Stimulated activated CD4-positive, alpha-beta T cell treated with anti-CD3 and anti-CD28 coated beads, TNF-alpha, amount 100 ng/mL, for 48 hours (primary cell): ENCODE measurements at regions not wholly inside any gene's neighbourhood (a gene's known extent, or its start where the extent isn't known, plus 50 kb on each side); places are given as distances from the start of the nearest gene placed in this dataset.

Source experiments
- DNase-seq, 3 donors: peaks; one replicate each; pipeline ENCODE4 v3.0.0-alpha.2; 2020; ENCODE audit warnings: low read depth in 3 of 3

DNA sequence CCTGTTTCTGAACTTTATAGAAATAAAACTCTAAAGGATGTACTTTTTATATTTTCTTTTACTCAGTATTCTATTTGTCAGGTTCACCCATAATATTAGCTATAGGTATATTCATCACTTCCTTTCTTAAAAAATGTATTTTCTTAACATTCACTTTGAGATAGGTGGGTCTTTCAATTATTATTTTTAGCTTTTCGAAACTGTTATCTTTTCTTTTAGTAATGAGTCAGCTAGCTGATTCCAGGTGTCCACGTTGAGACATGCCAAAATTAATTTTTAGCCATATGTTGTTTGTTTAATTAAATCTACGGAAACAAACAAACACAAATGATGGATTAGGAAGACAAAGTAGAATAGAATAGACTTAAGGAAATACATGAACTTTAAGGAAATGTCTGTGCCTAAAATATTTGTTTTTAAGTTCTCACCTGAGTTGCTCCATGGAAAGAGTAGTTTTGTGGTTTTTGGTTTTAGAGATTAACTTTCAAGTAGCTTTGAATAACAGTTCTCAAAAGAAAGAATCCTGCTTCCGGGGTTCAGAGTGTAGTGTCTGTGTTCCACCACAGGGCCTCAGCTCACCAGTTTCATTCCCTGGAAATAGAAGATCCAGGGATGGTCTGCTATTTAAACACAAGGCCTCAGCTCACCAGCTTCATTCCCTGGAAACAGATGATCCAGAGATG lies 435.0 kb downstream of the HAO1 start:
- no peak for DNase-seq

DNA sequence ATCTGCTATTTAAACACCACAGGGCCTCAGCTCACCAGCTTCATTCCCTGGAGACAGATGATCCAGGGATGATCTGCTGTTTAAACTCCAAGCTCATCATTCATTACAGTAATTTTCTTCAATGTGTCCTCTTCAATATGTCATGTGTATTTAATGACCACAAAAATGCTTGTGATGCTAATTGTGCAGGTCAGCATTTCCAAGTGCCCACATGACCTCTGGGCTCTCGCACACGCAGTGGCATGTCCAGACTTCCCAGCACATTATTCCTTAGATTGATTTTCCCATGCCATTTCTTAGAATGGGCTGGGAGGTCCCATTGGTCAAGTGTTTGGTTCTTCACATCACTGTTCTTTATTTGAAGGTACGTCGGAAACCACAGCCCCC lies 434.4 kb downstream of the HAO1 start:
- no peak for DNase-seq

DNA sequence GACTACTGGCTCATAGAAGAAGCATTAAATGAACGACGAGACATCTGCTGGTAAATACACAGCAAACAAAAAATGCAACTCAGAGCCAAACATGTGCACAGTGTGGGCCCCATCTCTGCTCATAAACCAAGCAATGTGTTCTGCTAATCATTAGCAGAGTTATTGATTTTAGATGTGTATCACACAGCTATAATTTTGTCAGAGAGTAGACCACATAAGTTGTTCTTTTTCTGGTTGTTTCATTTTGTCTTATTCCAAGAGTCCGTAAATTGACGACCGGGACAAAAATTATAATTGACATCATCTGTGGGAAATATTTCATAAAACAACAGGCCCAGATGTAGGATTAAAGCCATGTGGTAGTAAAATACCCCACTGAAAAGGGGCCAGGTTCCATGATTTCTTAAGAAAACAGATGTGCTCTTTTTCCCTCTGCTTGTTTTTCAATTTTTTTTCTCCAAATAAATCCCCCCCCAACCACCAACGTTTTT lies 423.6 kb downstream of the HAO1 start:
- DNase-seq: no peak

DNA sequence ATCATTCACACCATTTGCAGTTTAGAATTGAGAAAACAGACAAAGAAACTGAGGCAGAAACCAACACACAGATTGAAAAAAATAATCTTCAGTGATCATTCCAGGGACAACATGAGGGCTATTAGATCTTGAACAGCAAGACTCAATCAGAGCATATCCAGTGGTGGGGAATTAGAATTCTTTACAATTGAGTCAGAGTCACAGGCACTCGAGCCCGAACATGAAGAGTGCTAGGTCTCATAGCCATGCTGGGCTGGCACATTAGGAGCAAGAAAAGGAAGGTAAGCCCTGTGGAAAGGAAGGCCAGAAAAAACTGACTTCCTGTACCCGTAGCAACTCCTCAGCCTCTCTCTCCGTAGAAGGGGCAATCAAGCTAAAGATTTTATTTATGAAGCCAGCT lies 419.9 kb downstream of the HAO1 start:
- DNase-seq: no peak

DNA sequence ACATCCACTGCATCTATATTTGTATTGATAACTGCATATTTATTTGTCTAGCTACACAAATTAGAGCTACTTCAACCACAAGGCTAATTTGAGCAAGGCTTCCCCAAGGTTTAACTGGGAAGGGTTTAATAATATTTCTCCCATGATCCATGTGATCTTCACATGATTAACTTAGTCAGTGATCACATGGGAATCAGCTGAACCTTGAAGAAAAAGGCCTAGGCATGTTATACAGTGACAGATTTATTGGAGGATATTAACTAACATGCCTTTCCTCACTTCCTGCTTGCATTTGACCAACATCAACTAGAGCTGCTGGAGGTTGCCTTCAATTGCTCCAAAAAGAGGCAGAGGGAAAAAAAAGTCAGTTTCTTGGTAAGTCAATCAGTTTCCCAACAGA lies 417.0 kb downstream of the HAO1 start:
- no peak for DNase-seq

DNA sequence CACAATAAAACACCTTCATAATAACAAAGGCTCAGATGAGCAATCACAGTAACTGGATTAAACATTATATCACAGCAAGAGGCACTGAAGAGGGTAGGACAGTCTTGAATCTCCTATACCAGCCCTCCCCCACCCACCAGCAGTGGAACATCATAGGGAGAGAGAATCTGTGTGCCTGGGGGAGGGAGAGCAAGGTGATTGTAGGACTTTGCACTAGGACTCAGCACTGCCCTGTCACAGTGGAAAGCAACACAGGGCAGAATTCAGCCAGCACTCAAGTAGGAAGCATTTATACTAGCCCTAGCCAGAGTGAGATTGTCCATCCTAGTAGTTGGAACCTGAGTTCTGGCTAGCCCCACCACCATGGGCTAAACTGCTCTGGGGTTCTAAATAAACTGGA lies 400.2 kb downstream of the HAO1 start:
- DNase-seq: no peak

DNA sequence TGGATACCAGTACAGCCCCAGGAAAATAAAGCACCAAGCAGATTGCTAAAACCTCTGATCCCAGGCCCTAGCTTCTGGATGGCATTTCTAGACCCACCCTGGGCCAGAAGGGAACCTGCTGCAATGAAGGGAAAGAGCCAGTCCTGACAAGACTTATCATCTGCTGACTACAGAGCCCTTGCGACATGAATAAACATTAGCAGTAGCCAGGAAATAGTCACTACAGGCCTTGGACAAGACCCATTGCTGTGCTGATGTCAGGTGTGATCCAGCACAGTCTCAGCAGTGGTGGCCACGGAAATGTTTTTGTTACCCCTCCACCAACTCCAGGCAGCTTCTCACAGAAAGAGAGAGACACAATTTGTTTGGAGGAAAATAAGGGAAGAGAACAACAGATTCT lies 399.3 kb downstream of the HAO1 start:
- no peak for DNase-seq

DNA sequence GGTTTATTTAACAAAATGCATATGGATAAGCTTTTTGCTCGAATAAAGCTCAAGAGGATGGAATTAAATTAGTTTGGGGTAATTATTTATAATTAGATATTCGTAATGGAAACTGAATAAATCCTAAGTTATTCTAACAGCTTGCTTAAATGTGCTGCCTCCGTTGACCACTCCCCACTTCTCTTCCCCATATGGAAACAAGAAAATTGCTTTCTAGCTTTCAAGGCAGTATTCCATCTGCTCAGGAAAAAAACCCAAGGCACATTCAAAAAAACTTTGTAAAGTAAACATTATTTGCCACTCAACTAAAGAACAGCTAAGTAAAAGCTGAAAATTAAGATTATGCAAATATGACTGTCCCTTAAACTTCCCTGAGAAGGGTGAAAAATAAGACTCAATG lies 369.2 kb downstream of the HAO1 start:
- no peak for DNase-seq

DNA sequence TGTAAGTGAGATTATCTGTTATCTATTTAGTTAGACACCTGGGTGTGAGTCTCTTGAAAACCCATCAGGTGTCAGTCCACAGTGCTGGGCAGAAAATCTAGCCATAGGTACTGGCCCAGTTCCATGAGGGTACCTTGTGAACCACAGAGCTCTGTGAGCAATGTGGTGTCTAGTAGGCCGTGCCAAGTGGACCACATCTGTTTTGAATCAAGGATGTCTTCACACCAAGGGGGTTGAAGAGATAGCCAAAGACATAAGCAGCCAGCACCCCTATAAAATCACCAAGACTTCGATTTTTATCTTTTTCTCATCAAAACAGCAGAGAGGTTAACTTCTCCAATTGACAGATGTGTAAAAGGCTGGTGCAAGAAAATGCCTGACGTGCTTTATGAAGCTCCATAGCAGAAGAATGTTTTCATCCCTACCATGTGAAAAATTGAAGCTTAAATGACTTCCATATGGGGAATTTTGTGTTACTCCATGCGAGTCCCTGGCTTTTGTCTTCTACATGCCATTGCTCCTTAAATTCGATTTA lies 368.7 kb downstream of the HAO1 start:
- no peak for DNase-seq

DNA sequence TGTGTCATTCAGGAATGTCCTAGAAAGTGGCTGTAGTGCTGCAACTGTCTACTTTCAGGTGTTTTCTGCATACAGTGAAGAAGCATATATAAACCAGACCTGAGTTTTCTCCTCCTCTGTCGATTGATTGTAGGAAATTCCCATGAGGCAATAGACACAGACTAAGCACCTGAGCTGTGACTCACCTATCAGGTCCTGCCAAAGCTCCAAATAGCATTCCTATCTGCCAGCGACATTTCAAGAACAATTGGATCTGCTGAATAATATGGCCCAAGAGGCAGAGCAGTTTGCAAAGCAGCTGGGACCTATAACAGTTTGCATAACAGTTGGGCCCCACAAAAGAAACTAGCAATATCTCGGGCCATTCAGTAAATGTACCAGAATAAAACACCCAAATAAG lies 360.4 kb downstream of the HAO1 start:
- DNase-seq: no peak

DNA sequence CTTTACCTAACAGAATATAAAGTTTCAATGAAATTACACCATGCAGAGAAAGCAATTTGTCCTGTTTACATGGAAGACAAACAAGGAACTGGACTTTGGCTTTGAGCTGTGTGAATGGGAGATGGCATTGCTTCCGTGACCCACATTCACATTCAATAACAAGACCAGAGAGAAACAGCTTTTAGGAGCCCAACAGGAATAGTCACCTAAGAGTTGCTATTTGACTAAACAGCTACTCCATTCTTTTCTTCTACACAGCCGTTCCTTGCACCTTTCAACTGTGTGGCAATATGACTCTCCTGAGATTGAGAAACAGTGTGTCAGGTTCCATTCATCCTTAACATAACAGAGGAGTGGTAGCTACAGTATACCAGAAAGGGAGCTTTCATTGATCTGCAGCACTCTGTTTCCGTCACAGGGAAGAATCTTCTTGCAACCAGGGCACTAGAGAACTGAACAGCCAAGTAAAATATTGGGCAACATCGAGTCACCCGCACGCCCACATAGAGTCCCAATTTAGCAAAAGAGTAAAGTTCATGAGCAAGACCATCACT lies 355.1 kb downstream of the HAO1 start:
- no peak for DNase-seq

DNA sequence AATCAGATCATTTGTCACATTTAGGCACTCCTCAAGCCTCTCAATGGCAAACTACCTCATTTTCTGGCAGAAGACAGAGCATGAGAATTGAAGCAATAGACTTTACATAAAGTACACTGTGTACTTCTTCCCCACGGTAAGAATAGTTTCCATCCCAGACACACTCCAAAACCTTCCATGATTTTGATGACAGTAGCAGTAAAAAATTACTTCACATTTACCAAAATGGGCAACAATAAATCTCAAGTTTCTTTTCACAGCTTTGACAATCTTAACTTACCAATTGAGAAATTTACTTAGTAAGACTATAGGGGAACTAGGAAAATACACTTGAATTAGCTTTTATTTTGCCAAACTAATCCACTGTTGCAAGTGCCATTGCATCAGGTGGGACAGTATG lies 353.8 kb downstream of the HAO1 start:
- DNase-seq: no peak

DNA sequence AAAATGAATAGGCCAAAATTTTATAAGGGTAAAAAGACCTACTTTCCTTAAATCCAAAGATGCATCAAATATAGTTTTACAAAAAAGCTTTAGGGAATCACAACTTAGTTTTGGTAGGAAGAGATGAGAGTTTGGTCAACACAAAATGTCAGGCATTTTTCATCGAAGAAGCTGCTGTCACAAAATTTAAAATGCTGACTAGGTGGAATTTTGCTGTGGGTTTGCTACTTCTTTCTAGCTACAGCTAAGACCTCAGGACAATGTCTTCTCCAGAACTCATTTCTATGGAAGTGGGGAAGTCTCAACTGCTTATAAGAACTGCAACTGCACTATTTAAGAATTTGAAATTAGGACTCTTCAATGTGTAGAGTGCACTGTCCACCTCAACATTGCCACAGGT lies 351.1 kb downstream of the HAO1 start:
- no peak for DNase-seq

DNA sequence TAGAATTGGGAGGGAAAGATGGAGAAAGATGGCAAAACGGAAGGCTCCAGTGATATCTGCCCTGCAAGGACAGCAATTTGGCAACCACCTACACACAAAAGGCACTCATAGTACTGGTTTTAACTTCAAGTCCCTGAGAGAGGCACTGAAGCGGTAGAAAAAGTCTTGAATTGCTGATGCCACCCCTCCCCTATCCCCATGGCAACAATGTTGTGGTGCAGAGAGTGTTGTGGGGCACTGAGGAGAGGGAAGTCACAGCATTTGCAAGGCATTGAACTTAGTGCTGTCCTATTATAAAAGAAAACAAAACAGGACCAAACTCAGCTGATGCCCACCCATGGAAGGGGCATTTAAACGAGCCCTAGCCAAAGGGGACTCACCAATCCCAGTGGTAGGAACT lies 343.7 kb downstream of the HAO1 start:
- no peak for DNase-seq

DNA sequence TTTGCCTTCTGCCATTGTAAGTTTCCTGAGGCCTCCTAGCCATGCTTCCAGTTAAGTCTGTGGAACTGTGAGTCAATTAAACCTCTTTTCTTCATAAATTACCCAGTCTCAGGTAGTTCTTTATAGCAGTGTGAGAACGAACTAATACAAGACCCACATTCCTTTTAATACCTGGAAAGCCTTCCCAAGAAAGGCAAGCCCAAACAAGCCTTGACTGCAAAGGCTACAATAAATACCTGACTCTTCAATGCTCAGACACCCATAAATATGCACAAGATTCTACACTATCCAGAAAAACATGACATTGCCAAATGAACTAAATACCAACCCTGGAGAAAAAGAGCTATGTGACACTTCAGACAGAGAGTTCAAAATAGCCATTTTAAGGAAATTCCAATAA lies 338.8 kb downstream of the HAO1 start:
- no peak for DNase-seq

DNA sequence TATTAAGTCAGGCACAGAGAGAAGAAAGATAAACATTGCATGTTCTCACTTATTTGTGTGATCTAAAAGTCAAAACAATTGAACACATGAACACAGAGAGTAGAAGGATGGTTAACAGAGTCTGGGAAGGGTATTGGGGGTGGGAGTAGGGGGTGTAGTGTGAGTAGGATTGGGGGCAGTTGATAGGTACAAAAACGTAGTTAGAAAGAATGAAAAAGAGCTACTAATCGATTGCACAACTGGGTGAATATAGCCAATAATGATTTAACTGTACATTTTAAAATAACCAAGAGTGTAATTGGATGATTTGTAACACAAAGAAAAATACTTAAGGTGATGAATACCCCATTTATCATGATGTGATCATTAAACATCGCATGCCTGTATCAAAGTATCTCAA lies 333.3 kb downstream of the HAO1 start:
- no peak for DNase-seq

DNA sequence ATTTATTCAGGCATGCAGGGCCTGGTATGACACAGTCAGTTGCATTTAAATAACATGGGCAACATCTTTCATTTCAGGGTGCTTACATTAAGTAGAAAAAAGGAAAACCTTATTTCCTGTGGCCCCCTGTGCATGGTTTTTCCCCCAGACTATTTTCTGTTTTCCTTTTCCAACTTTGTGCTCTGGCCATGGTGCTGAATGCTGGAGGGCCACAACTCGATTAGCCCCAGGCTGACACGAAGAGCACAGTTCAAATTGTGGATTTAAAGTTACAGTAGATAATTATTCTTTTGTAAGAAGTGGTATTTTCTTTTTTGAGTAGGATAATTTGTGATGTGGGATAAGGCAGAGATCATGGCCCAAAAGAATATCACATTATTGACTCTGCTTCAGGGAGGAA lies 332.0 kb downstream of the HAO1 start:
- DNase-seq: no peak

DNA sequence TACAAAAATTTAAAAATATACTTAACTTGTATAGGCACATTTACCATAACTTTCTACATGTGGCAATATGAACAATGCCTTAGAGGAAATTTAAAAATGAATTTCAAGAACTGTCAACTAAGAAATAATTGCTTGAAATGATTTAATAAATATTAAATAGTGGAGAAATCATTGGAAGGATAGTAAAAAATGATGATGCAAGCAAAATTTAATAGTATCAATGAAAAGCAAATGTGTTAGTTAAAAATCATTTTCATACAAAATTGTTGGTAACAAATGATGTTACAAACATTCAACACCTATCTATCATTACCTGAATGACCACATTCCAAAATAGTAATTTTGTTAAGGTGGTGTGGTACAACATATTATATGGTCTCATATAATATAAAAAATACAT lies 331.0 kb downstream of the HAO1 start:
- DNase-seq: no peak

DNA sequence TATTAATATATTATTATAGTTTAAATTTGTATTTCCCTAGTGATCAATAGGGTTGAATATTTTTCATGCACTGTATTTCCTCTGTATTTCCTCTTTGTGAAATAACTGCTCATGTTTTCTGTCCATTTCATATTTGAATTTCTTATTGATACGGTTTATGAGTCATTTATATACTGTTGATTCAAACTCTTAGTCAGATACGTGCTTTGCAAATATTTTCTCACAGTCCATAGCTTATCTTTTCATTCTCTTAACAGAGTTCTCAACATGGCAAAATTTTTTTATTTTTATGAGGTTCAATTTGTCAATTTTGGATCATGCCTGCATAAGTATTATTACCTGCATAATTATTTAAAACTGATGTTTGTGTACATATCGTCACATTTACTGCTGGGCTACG lies 329.6 kb downstream of the HAO1 start:
- no peak for DNase-seq

DNA sequence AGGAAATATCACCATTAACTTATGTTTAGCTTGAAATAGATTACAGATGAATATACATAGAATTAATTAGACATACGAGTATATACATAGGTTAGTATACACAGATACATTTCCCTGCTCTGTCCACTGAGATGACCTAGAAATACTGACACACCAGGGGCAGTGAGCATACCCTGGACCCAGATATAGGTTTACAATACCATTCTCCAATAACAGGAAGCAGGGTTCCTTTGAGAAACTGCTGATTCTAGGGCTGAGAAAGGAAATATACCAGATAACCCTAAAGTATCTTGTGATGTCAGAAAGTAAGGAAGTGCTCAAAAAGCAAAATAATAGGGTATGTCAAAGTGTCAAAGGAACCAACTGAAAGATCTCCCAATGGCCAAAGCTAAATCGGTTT lies 322.5 kb downstream of the HAO1 start:
- DNase-seq: no peak

DNA sequence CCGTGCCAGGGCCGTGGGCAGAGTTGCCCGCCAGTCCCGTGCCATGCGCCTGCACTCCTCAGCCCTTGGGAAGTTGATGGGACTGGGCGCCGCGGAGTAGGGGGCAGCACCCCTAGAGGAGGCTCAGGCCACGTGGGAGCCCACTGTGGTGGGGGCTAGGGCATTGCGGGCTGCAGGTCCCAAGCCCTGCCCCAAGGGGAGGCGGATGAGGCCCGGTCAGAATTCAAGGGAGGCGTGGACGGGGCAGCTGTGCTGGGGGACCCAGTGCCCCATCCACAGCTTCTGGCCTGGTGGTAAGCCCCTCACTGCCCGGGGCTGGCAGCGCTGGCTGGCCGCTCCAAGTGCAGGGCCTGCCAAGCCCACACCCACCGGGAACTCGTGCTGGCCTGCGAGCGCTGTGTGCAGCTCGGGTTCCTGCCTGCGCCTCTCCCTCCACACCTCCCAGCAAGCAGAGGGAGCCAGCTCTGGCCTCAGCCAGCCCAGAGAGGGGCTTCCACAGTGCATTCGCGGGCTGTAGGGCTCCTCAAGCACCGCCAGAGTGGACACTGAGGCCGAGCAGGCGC lies 317.8 kb downstream of the HAO1 start:
- DNase-seq: no peak

DNA sequence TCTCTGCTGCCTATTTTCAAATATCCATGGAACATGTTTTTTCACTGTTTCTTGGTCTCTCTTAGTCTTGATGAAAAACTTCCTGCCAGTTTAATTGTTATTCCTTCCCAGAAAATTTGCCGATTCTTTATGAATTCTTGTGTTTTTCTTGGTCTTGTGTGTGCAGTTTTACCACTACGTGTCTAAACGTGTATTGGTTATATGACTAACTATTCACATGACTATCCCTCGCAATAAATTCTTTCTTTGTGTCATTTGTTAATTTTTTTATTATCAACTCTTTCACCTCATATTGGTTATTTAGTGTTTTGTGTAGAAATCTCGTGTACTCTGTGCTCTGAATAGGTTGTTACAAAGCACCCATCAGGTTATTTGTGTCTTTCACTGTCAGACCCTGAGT lies 315.4 kb downstream of the HAO1 start:
- no peak for DNase-seq
